ENCODE measurements at regions not wholly inside any gene's neighbourhood (a gene's known extent, or its start where the extent isn't known, plus 50 kb on each side); places are given as distances from the start of the nearest gene placed in this dataset.
"Not testable (repeated sequence)": the region's sequence is repeated elsewhere in the genome, so short reads cannot be mapped to it uniquely, and the experiment has no call there.

GRCh38 chr5:25005431-25005830, 360.7 kb upstream of the CDH10 start:
- H3K9me3 Mint-ChIP-seq = peaks cover 11% of the 10 kb centered on the region
- intact Hi-C loops (cut with micrococcal nuclease) = no loop called here
- H3K4me3 Mint-ChIP-seq = no peak overlapping the region
- H3K4me1 Mint-ChIP-seq (ENCODE audit: low read depth) = no peaks in the 10 kb centered on the region
- no peak overlapping the region for H3K27ac Mint-ChIP-seq
- H3K27me3 Mint-ChIP-seq (ENCODE audit: insufficient read depth) = no peaks in the 10 kb centered on the region
- H3K36me3 Mint-ChIP-seq (ENCODE audit: low read depth) = no peaks in the 10 kb centered on the region
- no peak for DNase-seq (ENCODE audit: low spot score)

- DNase-seq (ENCODE audit: low spot score) = no peak
- Mint-ChIP-seq H3K4me3 (no peak overlapping the region), H3K36me3 (ENCODE audit: low read depth) (no peaks in the 10 kb centered on the region), H3K4me1 (ENCODE audit: low read depth) (no peaks in the 10 kb centered on the region), H3K27me3 (ENCODE audit: insufficient read depth) (no peaks in the 10 kb centered on the region), H3K27ac (no peak overlapping the region), H3K9me3 (peaks cover 10% of the 10 kb centered on the region)
- intact Hi-C loops (cut with micrococcal nuclease) = no loop called here
These were observed 357.6 kb upstream of the CDH10 start for GRCh38 chr5:25002371-25002770.

- peaks cover 23% of the 10 kb centered on the region for H3K9me3 Mint-ChIP-seq
- no peaks in the 10 kb centered on the region for H3K27me3 Mint-ChIP-seq (ENCODE audit: insufficient read depth)
- intact Hi-C loops (cut with micrococcal nuclease) = no loop called here
- H3K27ac Mint-ChIP-seq = no peak overlapping the region
- H3K36me3 Mint-ChIP-seq (ENCODE audit: low read depth) = no peaks in the 10 kb centered on the region
- no peaks in the 10 kb centered on the region for H3K4me1 Mint-ChIP-seq (ENCODE audit: low read depth)
- no peak for DNase-seq (ENCODE audit: low spot score)
- H3K4me3 Mint-ChIP-seq = no peak overlapping the region
These were observed 355.0 kb upstream of the CDH10 start for GRCh38 chr5:24999732-25000131.

- Mint-ChIP-seq H3K4me1 (ENCODE audit: low read depth) (no peaks in the 10 kb centered on the region), H3K9me3 (peaks cover 29% of the 10 kb centered on the region)
These were observed 353.9 kb upstream of the CDH10 start for GRCh38 chr5:24998641-24999040.

GRCh38 chr5:24986326-24986725, 341.5 kb upstream of the CDH10 start:
- H3K27me3 Mint-ChIP-seq (ENCODE audit: insufficient read depth) = no peaks in the 10 kb centered on the region
- H3K27ac Mint-ChIP-seq = no peak overlapping the region
- DNase-seq (ENCODE audit: low spot score) = no peak
- H3K4me3 Mint-ChIP-seq = no peak overlapping the region
- H3K9me3 Mint-ChIP-seq = peaks cover 22% of the 10 kb centered on the region
- H3K36me3 Mint-ChIP-seq (ENCODE audit: low read depth) = no peaks in the 10 kb centered on the region
- no peaks in the 10 kb centered on the region for H3K4me1 Mint-ChIP-seq (ENCODE audit: low read depth)
- intact Hi-C loops (cut with micrococcal nuclease) = no loop called here

More at GRCh38 chr5:24998641-24999040, 353.9 kb upstream of the CDH10 start:
- no peak overlapping the region for H3K4me3 Mint-ChIP-seq
- H3K27me3 Mint-ChIP-seq (ENCODE audit: insufficient read depth) = no peaks in the 10 kb centered on the region
- no peak overlapping the region for H3K27ac Mint-ChIP-seq
- DNase-seq (ENCODE audit: low spot score) = no peak
- H3K36me3 Mint-ChIP-seq (ENCODE audit: low read depth) = no peaks in the 10 kb centered on the region
- intact Hi-C loops (cut with micrococcal nuclease) = no loop called here

GRCh38 chr5:24978552-24978951, 333.8 kb upstream of the CDH10 start:
- H3K4me3 Mint-ChIP-seq; DNase-seq (ENCODE audit: low spot score); H3K36me3 Mint-ChIP-seq (ENCODE audit: low read depth); H3K27ac Mint-ChIP-seq; intact Hi-C loops (cut with micrococcal nuclease); H3K27me3 Mint-ChIP-seq (ENCODE audit: insufficient read depth); H3K4me1 Mint-ChIP-seq (ENCODE audit: low read depth): not testable (repeated sequence)
- H3K9me3 Mint-ChIP-seq = peaks cover 17% of the 10 kb centered on the region

- peaks cover 23% of the 10 kb centered on the region for H3K9me3 Mint-ChIP-seq
- no peak overlapping the region for H3K4me3 Mint-ChIP-seq
- H3K4me1 Mint-ChIP-seq (ENCODE audit: low read depth) = no peaks in the 10 kb centered on the region
- intact Hi-C loops (cut with micrococcal nuclease) = no loop called here
- H3K27ac Mint-ChIP-seq = no peak overlapping the region
- H3K36me3 Mint-ChIP-seq (ENCODE audit: low read depth) = no peaks in the 10 kb centered on the region
- no peak for DNase-seq (ENCODE audit: low spot score)
- H3K27me3 Mint-ChIP-seq (ENCODE audit: insufficient read depth) = no peaks in the 10 kb centered on the region
These were observed 318.8 kb upstream of the CDH10 start for GRCh38 chr5:24963611-24964010.

GRCh38 chr5:24923400-24923799, 278.6 kb upstream of the CDH10 start:
- H3K4me1 Mint-ChIP-seq (ENCODE audit: low read depth) = no peaks in the 10 kb centered on the region
- H3K27ac Mint-ChIP-seq = no peak overlapping the region
- peaks cover 32% of the 10 kb centered on the region for H3K9me3 Mint-ChIP-seq

GRCh38 chr5:24918676-24919075, 273.9 kb upstream of the CDH10 start:
- Mint-ChIP-seq H3K4me3 (no peak overlapping the region), H3K4me1 (ENCODE audit: low read depth) (no peaks in the 10 kb centered on the region), H3K27ac (no peak overlapping the region), H3K36me3 (ENCODE audit: low read depth) (no peaks in the 10 kb centered on the region), H3K27me3 (ENCODE audit: insufficient read depth) (no peaks in the 10 kb centered on the region), H3K9me3 (peaks cover 35% of the 10 kb centered on the region)
- intact Hi-C loops (cut with micrococcal nuclease) = no loop called here
- DNase-seq (ENCODE audit: low spot score) = no peak

More at GRCh38 chr5:24923400-24923799, 278.6 kb upstream of the CDH10 start:
- no peak overlapping the region for H3K4me3 Mint-ChIP-seq
- DNase-seq (ENCODE audit: low spot score) = no peak
- intact Hi-C loops (cut with micrococcal nuclease) = no loop called here
- H3K27me3 Mint-ChIP-seq (ENCODE audit: insufficient read depth) = no peaks in the 10 kb centered on the region
- H3K36me3 Mint-ChIP-seq (ENCODE audit: low read depth) = no peaks in the 10 kb centered on the region

- intact Hi-C loops (cut with micrococcal nuclease) = no loop called here
- peaks cover 32% of the 10 kb centered on the region for H3K9me3 Mint-ChIP-seq
- H3K27me3 Mint-ChIP-seq (ENCODE audit: insufficient read depth) = no peaks in the 10 kb centered on the region
- no peak for DNase-seq (ENCODE audit: low spot score)
- H3K36me3 Mint-ChIP-seq (ENCODE audit: low read depth) = no peaks in the 10 kb centered on the region
- H3K4me3 Mint-ChIP-seq = no peak overlapping the region
- no peaks in the 10 kb centered on the region for H3K4me1 Mint-ChIP-seq (ENCODE audit: low read depth)
- no peak overlapping the region for H3K27ac Mint-ChIP-seq
These were observed 272.1 kb upstream of the CDH10 start for GRCh38 chr5:24916863-24917262.

- no peak overlapping the region for H3K27ac Mint-ChIP-seq
- H3K9me3 Mint-ChIP-seq = peaks cover 3% of the 10 kb centered on the region
- no peak overlapping the region for H3K4me3 Mint-ChIP-seq
- H3K36me3 Mint-ChIP-seq (ENCODE audit: low read depth) = no peaks in the 10 kb centered on the region
- H3K27me3 Mint-ChIP-seq (ENCODE audit: insufficient read depth) = no peaks in the 10 kb centered on the region
- no peak for DNase-seq (ENCODE audit: low spot score)
- H3K4me1 Mint-ChIP-seq (ENCODE audit: low read depth) = no peaks in the 10 kb centered on the region
- intact Hi-C loops (cut with micrococcal nuclease) = no loop called here
These were observed 264.4 kb upstream of the CDH10 start for GRCh38 chr5:24909210-24909609.

GRCh38 chr5:24906689-24907088, 261.9 kb upstream of the CDH10 start:
- intact Hi-C loops (cut with micrococcal nuclease) = no loop called here
- no peak for DNase-seq (ENCODE audit: low spot score)
- no peak overlapping the region for H3K4me3 Mint-ChIP-seq

GRCh38 chr5:24904981-24905517, 260.3 kb upstream of the CDH10 start:
- intact Hi-C loops (cut with micrococcal nuclease) = no loop called here
- Mint-ChIP-seq H3K9me3 (no peaks in the 10 kb centered on the region), H3K27ac (no peak overlapping the region)

More at GRCh38 chr5:24906689-24907088, 261.9 kb upstream of the CDH10 start:
- Mint-ChIP-seq H3K27me3 (ENCODE audit: insufficient read depth) (no peaks in the 10 kb centered on the region), H3K4me1 (ENCODE audit: low read depth) (no peaks in the 10 kb centered on the region), H3K9me3 (no peaks in the 10 kb centered on the region), H3K36me3 (ENCODE audit: low read depth) (no peaks in the 10 kb centered on the region), H3K27ac (no peak overlapping the region)

GRCh38 chr5:24899180-24899579, 254.4 kb upstream of the CDH10 start:
- no peaks in the 10 kb centered on the region for H3K4me1 Mint-ChIP-seq (ENCODE audit: low read depth)
- no peaks in the 10 kb centered on the region for H3K27me3 Mint-ChIP-seq (ENCODE audit: insufficient read depth)
- no peak overlapping the region for H3K27ac Mint-ChIP-seq
- peaks cover 13% of the 10 kb centered on the region for H3K9me3 Mint-ChIP-seq
- no peak overlapping the region for H3K4me3 Mint-ChIP-seq
- intact Hi-C loops (cut with micrococcal nuclease) = no loop called here
- DNase-seq (ENCODE audit: low spot score) = no peak
- no peaks in the 10 kb centered on the region for H3K36me3 Mint-ChIP-seq (ENCODE audit: low read depth)

More at GRCh38 chr5:24904981-24905517, 260.3 kb upstream of the CDH10 start:
- DNase-seq (ENCODE audit: low spot score) = no peak
- Mint-ChIP-seq H3K36me3 (ENCODE audit: low read depth) (no peaks in the 10 kb centered on the region), H3K4me3 (no peak overlapping the region), H3K27me3 (ENCODE audit: insufficient read depth) (no peaks in the 10 kb centered on the region), H3K4me1 (ENCODE audit: low read depth) (no peaks in the 10 kb centered on the region)

All from activated T-helper 1 cell treated with anti-CD3 and anti-CD28 coated beads, Interleukin-12 subunit alpha, Interleukin-12 subunit beta, Interleukin-2, Interleukin-4 antibody, amounts not matched to agents 30 ng/mL and 10 ng/mL and 1 ng/mL, durations not matched to agents 14 hours and 24 hours and 36 hours (primary cell).